ENCODE measurements at regions not wholly inside any gene's neighbourhood (a gene's known extent, or its start where the extent isn't known, plus 50 kb on each side); places are given as distances from the start of the nearest gene placed in this dataset.
"Not testable (repeated sequence)": the region's sequence is repeated elsewhere in the genome, so short reads cannot be mapped to it uniquely, and the experiment has no call there.

- H3K4me2 ChIP-seq = peak overlapping the region in 4 of 11 experiments; percentile 22 to 64 (median 36); a peak in 4 of 22 replicates
- H3K4me3 ChIP-seq = no peak overlapping the region
- no peak overlapping the region for H3K9ac ChIP-seq
- peaks cover 9 to 30% (median 26%) of the 10 kb centered on the region in 11 experiments; a peak in 20 of 22 replicates for H3K9me3 ChIP-seq (replicated peaks in 1 of 11)
- H3K36me3 ChIP-seq = no peaks in the 10 kb centered on the region
- peaks cover 0 to 52% (median 24%) of the 10 kb centered on the region in 10 experiments; a peak in 11 of 20 replicates for H3K4me1 ChIP-seq
- H3K27ac ChIP-seq = no peak overlapping the region
- no peaks in the 10 kb centered on the region for H4K20me1 ChIP-seq
- no peaks in the 10 kb centered on the region for H3K27me3 ChIP-seq
- TF ChIP-seq Cebpa-rat (IDR thresholded peaks at IDR 0.05) = no peak
Observed at GRCh38 chr5:148751025-148751424, 75.4 kb upstream of the ADRB2 start.

- not testable (repeated sequence) for H4K20me1 ChIP-seq, H3K4me3 ChIP-seq, H3K4me2 ChIP-seq, H3K9ac ChIP-seq, H3K27ac ChIP-seq, H3K27me3 ChIP-seq, H3K36me3 ChIP-seq
- Histone ChIP-seq H3K4me1 (peaks cover 0 to 38% (median 14%) of the 10 kb centered on the region in 10 experiments; a peak in 11 of 20 replicates), H3K9me3 (replicated peaks in 1 of 11) (peaks cover 9 to 44% (median 33%) of the 10 kb centered on the region in 11 experiments; a peak in 21 of 22 replicates)
Observed at GRCh38 chr5:148752375-148752774, 74.0 kb upstream of the ADRB2 start.

- no peak overlapping the region for H3K9ac ChIP-seq
- H3K4me3 ChIP-seq = no peak overlapping the region
- H3K27ac ChIP-seq = no peak overlapping the region
- H3K4me1 ChIP-seq = peaks cover 0 to 13% (median 0%) of the 10 kb centered on the region in 10 experiments; a peak in 6 of 20 replicates
- no peaks in the 10 kb centered on the region for H3K27me3 ChIP-seq
- H3K36me3 ChIP-seq = no peaks in the 10 kb centered on the region
- no peaks in the 10 kb centered on the region for H4K20me1 ChIP-seq
- H3K9me3 ChIP-seq (replicated peaks in 1 of 11) = peaks cover 5 to 45% (median 29%) of the 10 kb centered on the region in 11 experiments; a peak in 21 of 22 replicates
- TF ChIP-seq Cebpa-rat (IDR thresholded peaks at IDR 0.05) = no peak
- no peak overlapping the region for H3K4me2 ChIP-seq
Observed at GRCh38 chr5:148759101-148759500, 67.3 kb upstream of the ADRB2 start.

- Histone ChIP-seq H3K4me1 (peaks cover 0 to 23% (median 5%) of the 10 kb centered on the region in 10 experiments; a peak in 11 of 20 replicates), H3K9me3 (replicated peaks in 1 of 11) (peaks cover 0 to 25% (median 11%) of the 10 kb centered on the region in 11 experiments; a peak in 17 of 22 replicates), H3K27me3 (no peaks in the 10 kb centered on the region), H3K4me2 (peak overlapping the region in 3 of 11 experiments; percentile 2 to 26 (median 24); a peak in 2 of 22 replicates), H3K4me3 (no peak overlapping the region), H3K9ac (no peak overlapping the region), H3K27ac (no peak overlapping the region), H3K36me3 (no peaks in the 10 kb centered on the region), H4K20me1 (no peaks in the 10 kb centered on the region)
- no peak for TF ChIP-seq Cebpa-rat (IDR thresholded peaks at IDR 0.05)
Observed at GRCh38 chr5:148760945-148761638, 65.3 kb upstream of the ADRB2 start.

GRCh38 chr5:148763996-148764395 is 62.4 kb upstream of the ADRB2 start:
- Histone ChIP-seq H3K4me2 (no peak overlapping the region), H3K27me3 (no peaks in the 10 kb centered on the region), H3K36me3 (no peaks in the 10 kb centered on the region), H4K20me1 (no peaks in the 10 kb centered on the region), H3K9me3 (replicated peaks in 1 of 11) (0 out of 22 replicates have a peak, but pooled peaks cover 0 to 3% (median 0%) of the 10 kb centered on the region in 11 experiments), H3K4me1 (peaks cover 0 to 52% (median 31%) of the 10 kb centered on the region in 10 experiments; a peak in 14 of 20 replicates), H3K9ac (no peak overlapping the region), H3K4me3 (no peak overlapping the region), H3K27ac (no peak overlapping the region)
- TF ChIP-seq Cebpa-rat (IDR thresholded peaks at IDR 0.05) = no peak

- Histone ChIP-seq H3K4me2 (peak overlapping the region in 1 of 11 experiments; percentile 83; a peak in 1 of 22 replicates), H3K27ac (peak overlapping the region in 2 of 11 experiments; percentile 79 to 81; a peak in 2 of 22 replicates), H3K36me3 (no peaks in the 10 kb centered on the region), H4K20me1 (no peaks in the 10 kb centered on the region), H3K9me3 (replicated peaks in 1 of 11) (no peaks in the 10 kb centered on the region), H3K27me3 (no peaks in the 10 kb centered on the region), H3K4me3 (no peak overlapping the region), H3K9ac (no peak overlapping the region), H3K4me1 (peaks cover 0 to 63% (median 38%) of the 10 kb centered on the region in 10 experiments; a peak in 14 of 20 replicates)
- no peak for TF ChIP-seq Cebpa-rat (IDR thresholded peaks at IDR 0.05)
Observed at GRCh38 chr5:148765061-148765460, 61.4 kb upstream of the ADRB2 start.

- no peaks in the 10 kb centered on the region for H3K36me3 ChIP-seq
- H3K27ac ChIP-seq = peak overlapping the region in 8 of 11 experiments; percentile 3 to 81 (median 46); a peak in 13 of 22 replicates
- no peaks in the 10 kb centered on the region for H3K27me3 ChIP-seq
- TF ChIP-seq Cebpa-rat (IDR thresholded peaks at IDR 0.05) = 0 out of 22 replicates have a peak, but pooled peaks of 2 of the 11 experiments have one; percentile 11 to 29
- no peaks in the 10 kb centered on the region for H4K20me1 ChIP-seq
- peaks cover 3 to 58% (median 43%) of the 10 kb centered on the region in 10 experiments for H3K4me1 ChIP-seq
- peak overlapping the region in 3 of 11 experiments; percentile 30 to 50 (median 41); a peak in 4 of 22 replicates for H3K9ac ChIP-seq
- 0 out of 20 replicates have a peak overlapping the region, but pooled peaks of 1 of the 10 experiments have one; percentile 9 for H3K4me3 ChIP-seq
- H3K4me2 ChIP-seq = peak overlapping the region in 9 of 11 experiments; percentile 19 to 89 (median 74); a peak in 17 of 22 replicates
- H3K9me3 ChIP-seq (replicated peaks in 1 of 11) = no peaks in the 10 kb centered on the region
Observed at GRCh38 chr5:148768806-148769415, 57.5 kb upstream of the ADRB2 start.

- peaks cover 9 to 68% (median 51%) of the 10 kb centered on the region in 10 experiments for H3K4me1 ChIP-seq
- H3K36me3 ChIP-seq = no peaks in the 10 kb centered on the region
- H3K9ac ChIP-seq = no peak overlapping the region
- H4K20me1 ChIP-seq = no peaks in the 10 kb centered on the region
- no peak for TF ChIP-seq Cebpa-rat (IDR thresholded peaks at IDR 0.05)
- H3K27ac ChIP-seq = peak overlapping the region in 3 of 11 experiments; percentile 30 to 81 (median 47); a peak in 1 of 22 replicates
- H3K9me3 ChIP-seq (replicated peaks in 1 of 11) = no peaks in the 10 kb centered on the region
- H3K27me3 ChIP-seq = no peaks in the 10 kb centered on the region
- no peak overlapping the region for H3K4me3 ChIP-seq
- H3K4me2 ChIP-seq = peak overlapping the region in 2 of 11 experiments; percentile 74 to 83; a peak in 2 of 22 replicates
Observed at GRCh38 chr5:148769941-148770340, 56.5 kb upstream of the ADRB2 start.

- TF ChIP-seq Cebpa-rat (IDR thresholded peaks at IDR 0.05) = no peak
- Histone ChIP-seq H3K9ac (no peak overlapping the region), H3K4me2 (peak overlapping the region; percentile 47 to 83 (median 66)), H3K27me3 (no peaks in the 10 kb centered on the region), H3K9me3 (replicated peaks in 1 of 11) (no peaks in the 10 kb centered on the region), H3K27ac (no peak overlapping the region), H3K4me1 (peaks cover 9 to 61% (median 25%) of the 10 kb centered on the region in 10 experiments), H3K36me3 (no peaks in the 10 kb centered on the region), H3K4me3 (no peak overlapping the region), H4K20me1 (no peaks in the 10 kb centered on the region)
Observed at GRCh38 chr5:148774313-148774712, 52.1 kb upstream of the ADRB2 start.
